Right lung (tissue), 2 donors: ENCODE measurements at regions not wholly inside any gene's neighbourhood (a gene's known extent, or its start where the extent isn't known, plus 50 kb on each side); places are given as distances from the start of the nearest gene placed in this dataset.

ENCODE experiments used
- DNase-seq, 2 donors: peaks; one replicate each; pipeline ENCODE4 v3.0.0-alpha.2; 2013

- DNase-seq, result no peak
Observed at GRCh38 chr12:69062621-69063237, 129.8 kb upstream of the CPM start.

- DNase-seq, result no peak
Observed at GRCh38 chr12:69064734-69065443, 131.9 kb upstream of the CPM start.

GRCh38 chr12:69065775-69066174 is 132.8 kb upstream of the CPM start:
- no peak for DNase-seq

- DNase-seq, result no peak
Observed at GRCh38 chr12:69066492-69067373, 133.8 kb upstream of the CPM start.

- no peak for DNase-seq
Observed at GRCh38 chr12:69067713-69068112, 134.7 kb upstream of the CPM start.

GRCh38 chr12:69068448-69068847 is 135.5 kb upstream of the CPM start:
- DNase-seq, result no peak

- DNase-seq, result no peak
Observed at GRCh38 chr12:69069479-69069878, 136.5 kb upstream of the CPM start.

- DNase-seq, result peak; percentile 36 to 54
Observed at GRCh38 chr12:69070319-69071090, 137.5 kb upstream of the CPM start.

- DNase-seq, result no peak
Observed at GRCh38 chr12:69071091-69071370, 138.1 kb upstream of the CPM start.

- DNase-seq, result no peak
Observed at GRCh38 chr12:69073035-69073434, 140.1 kb upstream of the CPM start.

GRCh38 chr12:69074556-69075349 is 141.8 kb upstream of the CPM start:
- no peak for DNase-seq

- DNase-seq, result no peak
Observed at GRCh38 chr12:69083689-69084088, 150.7 kb upstream of the CPM start.

GRCh38 chr12:69084816-69085378 is 151.9 kb upstream of the CPM start:
- no peak for DNase-seq

GRCh38 chr12:69085852-69086251 is 152.9 kb upstream of the CPM start:
- DNase-seq, result no peak

GRCh38 chr12:69087986-69088385 is 151.4 kb upstream of the CPSF6 start:
- DNase-seq, result no peak

- DNase-seq, result no peak
Observed at GRCh38 chr12:69090722-69091121, 148.6 kb upstream of the CPSF6 start.

- no peak for DNase-seq
Observed at GRCh38 chr12:69091442-69092017, 147.8 kb upstream of the CPSF6 start.

GRCh38 chr12:69092137-69092536 is 147.2 kb upstream of the CPSF6 start:
- DNase-seq, result no peak

GRCh38 chr12:69094606-69095216 is 144.7 kb upstream of the CPSF6 start:
- no peak for DNase-seq
